Glutamatergic neuron (in vitro differentiated cells): ENCODE measurements at regions not wholly inside any gene's neighbourhood (a gene's known extent, or its start where the extent isn't known, plus 50 kb on each side); places are given as distances from the start of the nearest gene placed in this dataset.

Source experiments
- DNase-seq: peaks from one replicate; pipeline ENCODE4 v3.0.0; 2022
- H3K27ac Mint-ChIP-seq: one replicate; pipeline ENCODE4 v1.8.0; 2020; ENCODE audit warnings: mild to moderate bottlenecking, mixed read lengths, inconsistent platforms; ENCODE audit not compliant: unreplicated experiment
- H3K27me3 Mint-ChIP-seq: one replicate; pipeline ENCODE4 v1.8.0; 2020; ENCODE audit warnings: mild to moderate bottlenecking, moderate library complexity, mixed read lengths, inconsistent platforms; ENCODE audit not compliant: unreplicated experiment
- H3K36me3 Mint-ChIP-seq: one replicate; pipeline ENCODE4 v1.8.0; 2020; ENCODE audit warnings: mild to moderate bottlenecking, mixed read lengths, inconsistent platforms; ENCODE audit not compliant: unreplicated experiment
- H3K4me1 Mint-ChIP-seq: one replicate; pipeline ENCODE4 v1.8.0; 2020; ENCODE audit warnings: mild to moderate bottlenecking, low read depth, mixed read lengths, inconsistent platforms; ENCODE audit not compliant: unreplicated experiment
- H3K4me3 Mint-ChIP-seq: one replicate; pipeline ENCODE4 v1.8.0; 2020; ENCODE audit warnings: mild to moderate bottlenecking, mixed read lengths, inconsistent platforms; ENCODE audit not compliant: unreplicated experiment
- H3K9me3 Mint-ChIP-seq: one replicate; pipeline ENCODE4 v1.8.0; 2020; ENCODE audit warnings: mild to moderate bottlenecking, moderate library complexity, mixed read lengths, inconsistent platforms; ENCODE audit not compliant: unreplicated experiment
- CTCF ChIP-seq: fragments of 200-600 bp; sonication (generic); IDR thresholded peaks from one replicate; pipeline ENCODE4 v1.5.0; 2021; ENCODE audit not compliant: partially characterized antibody, unreplicated experiment

- Mint-ChIP-seq H3K27me3 (no peaks in the 10 kb centered on the region), H3K36me3 (no peaks in the 10 kb centered on the region), H3K27ac (no peak overlapping the region)
These were observed 239.2 kb upstream of the LARGE1 start for GRCh38 chr22:34159491-34159890.

GRCh38 chr22:34160141-34160783 lies 240.0 kb upstream of the LARGE1 start:
- H3K36me3 Mint-ChIP-seq, result no peaks in the 10 kb centered on the region
- no peak for TF ChIP-seq CTCF
- no peaks in the 10 kb centered on the region for H3K4me1 Mint-ChIP-seq
- no peak overlapping the region for H3K27ac Mint-ChIP-seq
- H3K9me3 Mint-ChIP-seq, result peaks cover 1% of the 10 kb centered on the region
- H3K27me3 Mint-ChIP-seq, result no peaks in the 10 kb centered on the region
- no peak for DNase-seq
- H3K4me3 Mint-ChIP-seq, result no peak overlapping the region

More at GRCh38 chr22:34159491-34159890, 239.2 kb upstream of the LARGE1 start:
- no peak for TF ChIP-seq CTCF
- Mint-ChIP-seq H3K4me1 (no peaks in the 10 kb centered on the region), H3K4me3 (no peak overlapping the region), H3K9me3 (peaks cover 1% of the 10 kb centered on the region)
- no peak for DNase-seq

GRCh38 chr22:34161431-34162123 lies 241.3 kb upstream of the LARGE1 start:
- no peak for DNase-seq

GRCh38 chr22:34198976-34199375 lies 278.7 kb upstream of the LARGE1 start:
- TF ChIP-seq CTCF, result no peak
- Mint-ChIP-seq H3K4me3 (no peak overlapping the region), H3K27ac (no peak overlapping the region), H3K36me3 (no peaks in the 10 kb centered on the region), H3K27me3 (peaks cover 1% of the 10 kb centered on the region), H3K4me1 (no peaks in the 10 kb centered on the region), H3K9me3 (peaks cover 2% of the 10 kb centered on the region)
- no peak for DNase-seq

More at GRCh38 chr22:34161431-34162123, 241.3 kb upstream of the LARGE1 start:
- Mint-ChIP-seq H3K4me3 (no peak overlapping the region), H3K36me3 (no peaks in the 10 kb centered on the region), H3K27me3 (no peaks in the 10 kb centered on the region), H3K9me3 (peaks cover 1% of the 10 kb centered on the region), H3K4me1 (no peaks in the 10 kb centered on the region), H3K27ac (no peak overlapping the region)
- TF ChIP-seq CTCF, result no peak

GRCh38 chr22:34210301-34210700 lies 290.0 kb upstream of the LARGE1 start:
- no peaks in the 10 kb centered on the region for H3K9me3 Mint-ChIP-seq
- peak overlapping the region; percentile 59 for H3K27ac Mint-ChIP-seq
- no peak overlapping the region for H3K4me3 Mint-ChIP-seq
- DNase-seq, result no peak
- no peaks in the 10 kb centered on the region for H3K27me3 Mint-ChIP-seq
- H3K4me1 Mint-ChIP-seq, result peaks cover 9% of the 10 kb centered on the region
- no peaks in the 10 kb centered on the region for H3K36me3 Mint-ChIP-seq
- no peak for TF ChIP-seq CTCF
